ENCODE measurements at regions not wholly inside any gene's neighbourhood (a gene's known extent, or its start where the extent isn't known, plus 50 kb on each side); places are given as distances from the start of the nearest gene placed in this dataset.

DNA sequence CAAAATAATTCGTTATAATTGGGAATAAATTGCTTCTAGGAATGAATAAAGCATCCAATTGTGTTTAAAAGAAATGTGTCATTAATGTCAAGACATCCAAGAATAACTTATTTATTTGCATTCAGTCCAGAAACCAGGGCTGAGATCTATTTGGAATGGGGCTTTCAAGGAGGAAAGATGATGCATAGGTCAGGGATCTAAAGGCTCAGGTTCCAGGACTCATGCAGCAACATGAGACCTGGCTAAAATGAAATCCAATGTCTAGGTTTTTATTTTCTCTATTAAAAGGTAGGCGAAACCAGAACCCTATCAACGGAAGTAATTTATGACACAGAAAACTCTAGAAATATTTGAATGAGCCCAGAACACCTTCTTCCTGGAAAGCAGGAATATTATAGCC is 376.8 kb downstream of the SEC16B start:
- Histone ChIP-seq H3K9me3 (ENCODE audit: control insufficient read depth, insufficient read depth, low read depth, low read length) (no peaks in the 10 kb centered on the region), H3K36me3 (ENCODE audit: control insufficient read depth, insufficient read depth, low read length) (no peaks in the 10 kb centered on the region), H3K4me1 (ENCODE audit: control insufficient read depth, extremely low read depth, insufficient read depth, low read length) (no peaks in the 10 kb centered on the region), H3K4me2 (ENCODE audit: extremely low read depth, insufficient read depth, low read length) (no peak overlapping the region), H4K20me1 (ENCODE audit: control insufficient read depth, extremely low read depth, insufficient read depth, low read length) (no peaks in the 10 kb centered on the region), H3K9ac (ENCODE audit: insufficient read depth, low read length) (no peak overlapping the region), H3K4me3 (replicated peaks in 1 of 4; ENCODE audit: control extremely low read depth in 1 of 4, insufficient read depth in 1 of 4, low read depth in 3 of 4, low read length in 4 of 4) (no peak overlapping the region), H3K79me2 (ENCODE audit: control insufficient read depth, insufficient read depth, low read length) (no peaks in the 10 kb centered on the region), H2AFZ (ENCODE audit: low read length) (no peak overlapping the region), H3K27ac (ENCODE audit: insufficient read depth, low read length) (no peak overlapping the region), H3K27me3 (ENCODE audit: control insufficient read depth, insufficient read depth, low read length) (no peaks in the 10 kb centered on the region)
- no peak for TF ChIP-seq EZH2 (IDR thresholded peaks at IDR 0.05; ENCODE audit: low read length, missing control alignments)
- TF ChIP-seq, protein P1, sequence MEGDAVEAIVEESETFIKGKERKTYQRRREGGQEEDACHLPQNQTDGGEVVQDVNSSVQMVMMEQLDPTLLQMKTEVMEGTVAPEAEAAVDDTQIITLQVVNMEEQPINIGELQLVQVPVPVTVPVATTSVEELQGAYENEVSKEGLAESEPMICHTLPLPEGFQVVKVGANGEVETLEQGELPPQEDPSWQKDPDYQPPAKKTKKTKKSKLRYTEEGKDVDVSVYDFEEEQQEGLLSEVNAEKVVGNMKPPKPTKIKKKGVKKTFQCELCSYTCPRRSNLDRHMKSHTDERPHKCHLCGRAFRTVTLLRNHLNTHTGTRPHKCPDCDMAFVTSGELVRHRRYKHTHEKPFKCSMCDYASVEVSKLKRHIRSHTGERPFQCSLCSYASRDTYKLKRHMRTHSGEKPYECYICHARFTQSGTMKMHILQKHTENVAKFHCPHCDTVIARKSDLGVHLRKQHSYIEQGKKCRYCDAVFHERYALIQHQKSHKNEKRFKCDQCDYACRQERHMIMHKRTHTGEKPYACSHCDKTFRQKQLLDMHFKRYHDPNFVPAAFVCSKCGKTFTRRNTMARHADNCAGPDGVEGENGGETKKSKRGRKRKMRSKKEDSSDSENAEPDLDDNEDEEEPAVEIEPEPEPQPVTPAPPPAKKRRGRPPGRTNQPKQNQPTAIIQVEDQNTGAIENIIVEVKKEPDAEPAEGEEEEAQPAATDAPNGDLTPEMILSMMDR (conservative IDR thresholded peaks at IDR 0.05 in 1 of 2, IDR thresholded peaks at IDR 0.05 in 1 of 2; ENCODE audit: low read depth in 1 of 2, low read length in 2 of 2) = no peak
- DNase-seq (ENCODE audit: low read depth in 2 of 2) = no peak

DNA sequence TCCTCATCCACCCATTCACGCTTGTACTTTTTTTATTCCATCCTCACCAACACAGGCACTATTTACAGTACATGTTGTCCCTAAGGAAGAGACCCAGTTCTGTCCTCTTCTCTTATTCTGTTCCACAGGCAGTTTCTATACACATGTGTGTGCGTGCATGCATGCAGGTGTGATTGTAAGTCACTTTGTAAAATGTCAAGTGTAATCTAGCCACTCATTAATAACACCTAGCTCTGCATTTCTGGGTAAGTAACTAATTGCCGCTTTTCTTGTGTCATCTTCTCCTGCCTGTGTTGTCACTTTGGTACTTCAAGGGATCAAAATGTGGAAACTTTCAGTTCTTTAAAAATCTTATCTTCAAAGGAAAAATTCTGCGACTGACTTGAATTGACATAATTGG is 377.2 kb downstream of the SEC16B start:
- Histone ChIP-seq H3K36me3 (ENCODE audit: control insufficient read depth, insufficient read depth, low read length) (no peaks in the 10 kb centered on the region), H2AFZ (ENCODE audit: low read length) (no peak overlapping the region), H4K20me1 (ENCODE audit: control insufficient read depth, extremely low read depth, insufficient read depth, low read length) (no peaks in the 10 kb centered on the region), H3K27me3 (ENCODE audit: control insufficient read depth, insufficient read depth, low read length) (no peaks in the 10 kb centered on the region), H3K27ac (ENCODE audit: insufficient read depth, low read length) (no peak overlapping the region), H3K9me3 (ENCODE audit: control insufficient read depth, insufficient read depth, low read depth, low read length) (no peaks in the 10 kb centered on the region), H3K79me2 (ENCODE audit: control insufficient read depth, insufficient read depth, low read length) (no peaks in the 10 kb centered on the region), H3K4me1 (ENCODE audit: control insufficient read depth, extremely low read depth, insufficient read depth, low read length) (no peaks in the 10 kb centered on the region), H3K4me3 (replicated peaks in 1 of 4; ENCODE audit: control extremely low read depth in 1 of 4, insufficient read depth in 1 of 4, low read depth in 3 of 4, low read length in 4 of 4) (no peak overlapping the region), H3K4me2 (ENCODE audit: extremely low read depth, insufficient read depth, low read length) (no peak overlapping the region), H3K9ac (ENCODE audit: insufficient read depth, low read length) (no peak overlapping the region)
- DNase-seq (ENCODE audit: low read depth in 2 of 2) = no peak
- TF ChIP-seq, protein P1 (conservative IDR thresholded peaks at IDR 0.05 in 1 of 2, IDR thresholded peaks at IDR 0.05 in 1 of 2; ENCODE audit: low read depth in 1 of 2, low read length in 2 of 2) = no peak
- no peak for TF ChIP-seq EZH2 (IDR thresholded peaks at IDR 0.05; ENCODE audit: low read length, missing control alignments)

DNA sequence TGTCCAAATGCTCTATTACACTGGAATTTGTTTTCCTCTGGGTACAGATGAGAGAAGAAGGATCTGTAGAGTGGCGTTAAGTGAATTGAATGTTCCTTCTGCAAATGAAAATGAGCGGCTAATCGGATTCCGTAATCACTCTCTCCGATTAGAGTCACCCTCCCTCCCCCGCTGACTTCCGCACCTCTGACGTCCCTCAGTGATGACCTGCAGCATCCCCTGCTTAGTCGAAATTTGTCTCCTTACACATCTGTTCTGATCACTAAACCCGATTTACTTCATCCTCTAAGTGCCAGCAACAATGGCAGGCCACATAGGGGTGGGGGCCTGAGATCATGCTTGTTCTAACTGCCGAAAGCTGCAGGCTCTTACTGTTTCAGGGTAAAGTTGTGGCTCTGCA is 378.7 kb downstream of the SEC16B start:
- Histone ChIP-seq H3K9ac (ENCODE audit: insufficient read depth, low read length) (no peak overlapping the region), H2AFZ (ENCODE audit: low read length) (no peak overlapping the region), H4K20me1 (ENCODE audit: control insufficient read depth, extremely low read depth, insufficient read depth, low read length) (no peaks in the 10 kb centered on the region), H3K4me2 (ENCODE audit: extremely low read depth, insufficient read depth, low read length) (no peak overlapping the region), H3K79me2 (ENCODE audit: control insufficient read depth, insufficient read depth, low read length) (no peaks in the 10 kb centered on the region), H3K27me3 (ENCODE audit: control insufficient read depth, insufficient read depth, low read length) (no peaks in the 10 kb centered on the region), H3K36me3 (ENCODE audit: control insufficient read depth, insufficient read depth, low read length) (no peaks in the 10 kb centered on the region), H3K9me3 (ENCODE audit: control insufficient read depth, insufficient read depth, low read depth, low read length) (no peaks in the 10 kb centered on the region), H3K4me1 (ENCODE audit: control insufficient read depth, extremely low read depth, insufficient read depth, low read length) (no peaks in the 10 kb centered on the region), H3K4me3 (replicated peaks in 1 of 4; ENCODE audit: control extremely low read depth in 1 of 4, insufficient read depth in 1 of 4, low read depth in 3 of 4, low read length in 4 of 4) (no peak overlapping the region), H3K27ac (ENCODE audit: insufficient read depth, low read length) (no peak overlapping the region)
- no peak for DNase-seq (ENCODE audit: low read depth in 2 of 2)
- TF ChIP-seq, protein P1 (conservative IDR thresholded peaks at IDR 0.05 in 1 of 2, IDR thresholded peaks at IDR 0.05 in 1 of 2; ENCODE audit: low read depth in 1 of 2, low read length in 2 of 2) = no peak
- no peak for TF ChIP-seq EZH2 (IDR thresholded peaks at IDR 0.05; ENCODE audit: low read length, missing control alignments)
